Stimulated activated CD4-positive, alpha-beta T cell treated with anti-CD3 and anti-CD28 coated beads, Interleukin-15, amount 100 ng/mL, for 24 hours (primary cell): ENCODE measurements at regions not wholly inside any gene's neighbourhood (a gene's known extent, or its start where the extent isn't known, plus 50 kb on each side); places are given as distances from the start of the nearest gene placed in this dataset.
"Not testable (repeated sequence)": the region's sequence is repeated elsewhere in the genome, so short reads cannot be mapped to it uniquely, and the experiment has no call there.

Experiments
- DNase-seq: peaks from one replicate; pipeline ENCODE4 v3.0.0-alpha.2; 2020

DNA sequence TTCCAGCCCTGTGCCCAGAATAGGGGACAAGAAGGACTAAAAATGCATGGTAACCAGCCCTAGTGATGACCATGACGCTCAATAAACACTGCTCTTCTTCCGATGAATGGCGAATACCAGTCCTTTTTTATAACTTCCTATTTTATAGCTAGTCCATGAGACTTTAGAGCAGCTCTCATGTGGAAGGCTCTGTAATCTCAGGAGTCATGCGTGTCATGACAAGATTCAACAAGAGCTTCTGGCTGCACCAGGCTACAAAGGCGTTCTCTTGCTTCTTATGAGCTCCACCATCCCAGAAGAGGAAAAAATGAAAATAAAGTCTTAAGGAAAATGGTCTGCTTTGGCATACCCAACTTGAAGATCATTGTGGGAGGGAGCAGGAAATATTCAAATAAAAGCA is 141.0 kb downstream of the TMCO5A start:
- no peak for DNase-seq

DNA sequence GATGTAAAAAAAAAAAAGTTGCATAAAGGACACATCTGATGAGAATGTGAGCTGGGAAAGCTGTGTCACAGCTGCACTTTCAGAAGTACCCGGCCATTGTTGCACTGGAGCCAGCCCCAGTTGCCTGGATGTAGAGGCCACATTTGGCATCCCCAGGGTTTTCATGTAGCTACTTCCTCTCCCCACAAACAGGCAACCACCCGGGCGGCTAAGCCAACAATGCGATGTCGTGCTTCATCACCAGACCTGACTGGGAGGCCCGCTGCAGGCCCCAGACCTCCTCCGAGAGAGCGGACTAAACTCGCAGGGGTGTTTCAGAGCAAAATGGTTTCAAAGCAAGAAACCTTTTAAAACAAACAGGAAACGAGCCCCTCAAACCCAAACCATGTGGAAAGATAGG is 142.3 kb downstream of the TMCO5A start:
- DNase-seq = no peak

DNA sequence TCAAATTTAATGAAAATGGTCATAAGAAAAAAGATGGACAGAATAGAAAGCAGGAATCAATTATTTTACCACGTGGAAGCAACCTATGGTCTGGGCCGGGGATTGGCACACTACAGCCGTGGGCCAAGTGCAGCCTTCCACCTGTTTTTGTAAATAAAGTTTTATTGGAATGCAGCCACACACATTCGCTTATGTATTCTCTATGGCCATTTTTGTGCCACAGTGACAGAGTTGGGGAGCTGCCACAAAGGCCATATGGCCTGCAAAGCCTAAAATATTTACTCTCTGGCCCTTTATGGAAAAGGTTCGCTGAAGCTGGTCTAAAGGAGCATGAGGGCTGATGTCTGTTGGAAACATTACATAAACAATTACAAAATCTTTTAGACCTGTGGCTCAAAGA is 144.8 kb downstream of the TMCO5A start:
- no peak for DNase-seq

- DNase-seq = no peak
These were observed 146.3 kb downstream of the TMCO5A start for GRCh38 chr15:38080651-38081275.

- no peak for DNase-seq
These were observed 149.8 kb downstream of the TMCO5A start for GRCh38 chr15:38084289-38084688.

DNA sequence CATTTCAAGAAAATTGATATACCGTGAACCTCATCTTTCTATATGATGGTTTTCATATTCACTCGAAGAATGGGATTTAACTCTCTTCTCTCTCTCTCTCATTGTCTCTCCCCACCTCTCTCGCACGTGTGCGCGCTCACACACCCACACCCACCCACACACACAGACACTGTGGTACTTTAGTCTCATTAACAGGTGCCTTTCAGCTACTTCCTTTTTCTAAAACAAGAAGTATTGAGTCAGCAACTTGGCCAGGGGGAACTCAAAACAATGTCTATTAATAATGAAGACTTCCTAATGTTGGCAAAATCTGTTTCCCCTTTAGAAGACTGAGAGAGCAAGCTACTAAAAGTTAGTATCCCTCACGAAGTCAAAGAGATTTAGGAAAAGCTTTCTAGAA is 150.7 kb downstream of the TMCO5A start:
- no peak for DNase-seq

DNA sequence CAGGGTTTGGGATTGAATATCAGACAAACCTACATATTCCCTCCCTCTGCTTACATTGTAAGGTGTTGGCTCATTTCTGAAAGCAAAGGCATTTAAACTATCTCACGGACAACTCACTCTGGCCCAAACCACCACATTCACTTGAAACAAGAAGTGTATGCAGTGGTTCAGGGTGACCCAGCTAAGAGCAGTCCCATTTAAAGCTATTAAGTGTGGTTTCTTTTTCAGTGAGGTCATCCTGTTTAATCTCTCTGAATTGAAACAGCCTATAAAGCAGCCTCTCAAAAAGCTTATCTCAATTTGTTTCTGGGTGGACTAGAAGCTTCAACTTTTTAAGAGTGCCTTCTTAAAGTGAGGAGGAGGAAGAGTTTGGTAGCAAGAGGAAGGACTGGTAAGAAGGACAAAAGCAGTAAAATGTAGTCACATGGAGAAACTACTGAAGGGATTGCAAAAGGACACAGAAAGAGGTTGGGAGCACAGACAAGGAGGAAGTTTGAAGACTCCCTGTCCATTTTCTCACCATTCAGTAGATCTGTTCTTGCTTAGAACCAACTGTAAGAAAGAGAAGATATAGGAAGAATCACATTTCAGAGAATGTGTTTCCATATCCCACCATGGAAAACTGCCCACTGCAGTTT is 151.6 kb downstream of the TMCO5A start:
- no peak for DNase-seq

DNA sequence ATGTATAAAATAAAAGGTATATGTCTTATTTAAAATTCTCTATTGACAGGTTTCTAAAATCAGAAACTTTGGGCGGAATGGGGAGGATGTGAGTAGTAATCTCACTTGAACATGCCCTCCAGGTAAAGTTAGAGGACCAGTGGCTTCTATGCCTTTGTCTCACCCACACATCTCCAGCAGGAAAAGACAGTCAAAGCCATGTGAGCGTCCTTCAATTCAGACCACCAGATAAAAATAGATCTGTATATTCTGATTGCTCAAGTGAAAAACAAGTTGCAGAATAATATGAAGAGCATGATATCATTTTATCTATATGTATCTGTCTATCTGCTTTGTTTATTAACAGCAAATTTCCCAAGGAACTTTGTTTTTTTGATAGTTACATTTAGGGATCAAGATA is 152.2 kb downstream of the TMCO5A start:
- no peak for DNase-seq

DNA sequence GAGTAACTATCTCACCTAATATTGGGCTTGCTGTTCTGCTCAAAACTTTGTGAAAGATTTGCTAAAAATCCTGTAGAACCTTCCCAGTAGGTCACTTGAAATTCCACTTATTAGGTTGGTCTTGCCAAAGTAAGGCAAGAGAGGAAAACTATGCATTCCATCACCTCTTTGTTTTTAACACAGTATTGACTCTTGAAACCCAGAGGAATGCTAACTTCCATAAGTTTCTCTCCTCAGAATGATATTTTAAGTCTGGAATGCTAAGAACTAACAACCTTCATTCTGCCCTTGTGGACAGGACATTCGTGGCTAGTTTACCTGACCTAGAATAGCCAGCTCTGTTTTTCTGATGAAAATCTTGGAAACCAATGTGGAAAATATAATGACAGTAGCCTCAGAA is 154.5 kb downstream of the TMCO5A start:
- DNase-seq = no peak

- DNase-seq = no peak
These were observed 155.8 kb downstream of the TMCO5A start for GRCh38 chr15:38090223-38090622.

GRCh38 chr15:38090678-38091077 is 156.2 kb downstream of the TMCO5A start:
- no peak for DNase-seq

GRCh38 chr15:38091078-38091645 is 156.7 kb downstream of the TMCO5A start:
- no peak for DNase-seq

DNA sequence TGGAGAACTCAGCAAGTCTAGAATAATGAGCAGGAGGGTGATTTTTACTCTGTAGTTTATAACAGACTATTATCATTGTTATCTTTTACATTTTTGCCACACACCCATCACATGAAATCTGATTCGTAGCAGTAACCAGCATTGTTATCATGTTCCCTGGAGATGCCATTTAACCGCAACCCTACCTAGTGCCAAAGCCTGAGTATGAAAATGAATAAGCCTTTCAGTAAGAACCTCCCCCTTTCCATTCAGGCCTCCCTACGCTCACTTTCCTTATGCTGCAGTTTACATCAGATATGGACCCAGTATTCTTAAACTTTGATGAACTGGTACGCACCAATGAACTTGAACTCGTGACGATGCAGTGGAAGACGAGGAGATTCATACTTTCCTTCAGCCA is 158.7 kb upstream of the SPRED1 start:
- DNase-seq = no peak

DNA sequence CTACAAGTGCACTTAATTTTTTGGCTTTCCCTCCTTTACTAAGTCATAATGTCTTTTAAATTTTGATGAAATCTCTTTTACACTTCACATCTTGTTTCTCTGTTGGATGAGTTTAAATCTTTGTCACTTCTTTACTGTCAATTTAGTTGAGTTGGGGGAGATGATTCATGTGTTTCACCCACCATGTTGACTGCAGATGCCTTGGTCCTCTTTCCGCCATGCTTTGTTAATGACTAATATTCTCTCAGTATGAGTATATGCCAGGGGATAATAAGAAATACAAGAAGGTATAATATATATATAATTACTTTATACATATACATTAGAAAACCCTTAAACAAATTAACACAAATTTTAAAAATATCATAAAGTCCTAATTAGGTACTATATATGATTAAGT is 149.7 kb upstream of the SPRED1 start:
- no peak for DNase-seq

DNA sequence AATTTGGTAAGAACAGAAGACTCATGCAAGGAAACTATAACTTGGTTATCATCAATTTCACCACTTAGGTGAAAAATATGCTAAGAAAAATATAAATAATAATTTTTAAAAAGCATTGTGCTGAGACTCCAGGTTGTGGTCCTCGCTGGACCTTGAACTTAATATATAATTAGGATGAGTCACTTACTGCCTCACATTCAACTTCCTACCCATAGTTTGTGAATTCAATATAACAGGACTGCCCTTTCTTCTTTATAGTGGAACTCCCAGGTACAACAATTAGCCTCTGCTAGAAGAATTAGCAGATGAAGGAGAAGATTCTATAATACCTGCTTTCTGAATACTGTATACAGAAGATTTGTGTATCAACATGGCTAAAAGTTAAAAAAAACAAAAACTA is 149.1 kb upstream of the SPRED1 start:
- no peak for DNase-seq

DNA sequence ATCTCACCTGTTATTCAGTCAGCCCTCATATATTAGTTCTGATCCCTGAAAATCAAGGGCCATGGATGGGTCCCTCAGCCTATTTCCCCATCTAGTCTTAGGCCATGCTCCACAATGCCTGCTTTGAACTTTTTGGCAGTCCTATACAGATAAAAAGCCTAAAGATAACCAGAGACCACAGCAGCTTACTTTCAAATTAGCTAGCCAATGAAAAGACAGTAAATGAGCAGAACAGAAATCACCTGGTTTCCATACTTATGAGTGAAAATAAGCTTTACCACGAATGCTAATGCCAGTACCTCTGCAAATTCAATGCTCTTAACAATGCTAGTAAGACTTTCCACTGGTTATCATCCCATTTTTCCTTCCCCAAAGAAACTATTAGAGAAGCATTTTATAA is 141.6 kb upstream of the SPRED1 start:
- no peak for DNase-seq

DNA sequence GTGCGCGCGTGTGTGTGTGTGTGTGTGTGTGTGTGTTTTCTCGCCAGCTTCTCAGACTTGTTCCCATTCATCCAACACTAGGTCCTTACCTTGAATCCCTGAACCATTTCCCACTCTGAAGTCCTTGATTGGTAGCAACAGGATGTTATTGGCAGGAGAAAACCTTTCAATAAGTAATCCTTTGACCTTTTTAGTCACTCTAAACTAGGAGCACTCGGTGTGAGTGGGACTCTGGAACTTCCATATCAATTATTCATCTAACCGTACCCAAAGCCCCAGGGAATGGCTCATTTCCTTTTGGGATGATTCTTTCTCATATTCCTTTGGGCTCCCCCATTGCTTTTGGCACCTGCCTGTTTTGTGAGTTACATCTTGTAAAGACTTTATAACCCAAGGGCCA is 140.2 kb upstream of the SPRED1 start:
- no peak for DNase-seq

- DNase-seq = no peak
These were observed 137.5 kb upstream of the SPRED1 start for GRCh38 chr15:38115121-38115520.

DNA sequence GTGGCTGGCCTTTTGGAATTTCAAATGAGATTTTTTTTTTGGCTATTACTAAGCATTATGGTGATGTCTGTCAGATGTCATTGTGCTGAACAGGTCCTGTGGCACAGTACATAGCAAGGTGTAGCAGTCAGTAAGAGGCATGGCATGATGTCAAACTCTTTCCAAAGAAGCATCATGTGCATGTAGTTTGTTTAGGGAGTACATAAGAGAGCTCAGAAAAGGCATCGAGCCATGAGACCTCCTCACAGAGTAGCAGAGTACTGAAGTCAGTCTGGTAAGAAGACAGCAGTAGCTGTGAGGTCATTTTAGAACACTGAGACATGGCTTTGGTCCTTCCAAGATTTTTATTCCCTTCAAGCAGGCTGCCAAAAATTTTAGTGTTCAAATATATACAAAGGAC is 134.9 kb upstream of the SPRED1 start:
- no peak for DNase-seq

DNA sequence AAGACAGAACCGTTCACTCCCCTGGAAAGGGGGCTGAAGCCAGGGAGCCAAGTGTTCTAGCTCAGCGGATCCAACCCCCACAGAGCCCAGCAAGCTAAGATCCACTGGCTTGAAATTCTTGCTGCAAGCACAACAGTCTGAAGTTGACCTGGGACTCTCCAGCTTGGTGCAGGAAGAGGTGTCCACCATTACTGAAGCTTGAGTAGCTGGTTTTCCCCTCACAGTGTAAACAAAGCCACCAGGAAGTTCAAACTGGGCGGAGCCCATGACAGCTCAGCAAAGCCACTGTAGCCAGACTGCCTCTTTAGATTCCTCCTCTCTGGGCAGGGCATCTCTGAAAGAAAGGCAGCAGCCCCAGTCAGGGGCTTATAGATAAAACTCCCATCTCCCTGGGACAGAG is 132.8 kb upstream of the SPRED1 start:
- not testable (repeated sequence) for DNase-seq

- DNase-seq = no peak
These were observed 125.3 kb upstream of the SPRED1 start for GRCh38 chr15:38127306-38127771.

DNA sequence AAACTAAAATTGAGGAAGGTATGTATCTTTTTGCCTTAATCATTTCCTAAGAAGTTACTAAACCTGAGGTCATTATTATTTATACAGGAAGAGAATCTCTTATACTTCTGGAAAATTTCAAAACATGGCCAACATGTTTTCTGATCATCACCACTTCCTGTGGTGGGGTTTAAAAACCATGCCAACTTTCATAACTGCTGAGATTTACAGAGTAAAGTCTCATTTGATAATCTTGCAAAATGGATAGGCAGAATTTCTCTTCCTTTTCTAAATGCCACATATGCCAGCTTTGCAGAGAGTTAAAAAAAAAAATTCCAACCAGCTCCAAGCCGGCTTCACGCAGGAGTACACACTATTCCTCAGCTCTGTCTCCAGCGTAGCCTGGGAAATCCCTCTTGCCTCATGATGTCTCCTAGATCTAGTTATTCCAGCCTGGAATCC is 124.3 kb upstream of the SPRED1 start:
- no peak for DNase-seq

GRCh38 chr15:38128921-38129320 is 123.7 kb upstream of the SPRED1 start:
- no peak for DNase-seq

DNA sequence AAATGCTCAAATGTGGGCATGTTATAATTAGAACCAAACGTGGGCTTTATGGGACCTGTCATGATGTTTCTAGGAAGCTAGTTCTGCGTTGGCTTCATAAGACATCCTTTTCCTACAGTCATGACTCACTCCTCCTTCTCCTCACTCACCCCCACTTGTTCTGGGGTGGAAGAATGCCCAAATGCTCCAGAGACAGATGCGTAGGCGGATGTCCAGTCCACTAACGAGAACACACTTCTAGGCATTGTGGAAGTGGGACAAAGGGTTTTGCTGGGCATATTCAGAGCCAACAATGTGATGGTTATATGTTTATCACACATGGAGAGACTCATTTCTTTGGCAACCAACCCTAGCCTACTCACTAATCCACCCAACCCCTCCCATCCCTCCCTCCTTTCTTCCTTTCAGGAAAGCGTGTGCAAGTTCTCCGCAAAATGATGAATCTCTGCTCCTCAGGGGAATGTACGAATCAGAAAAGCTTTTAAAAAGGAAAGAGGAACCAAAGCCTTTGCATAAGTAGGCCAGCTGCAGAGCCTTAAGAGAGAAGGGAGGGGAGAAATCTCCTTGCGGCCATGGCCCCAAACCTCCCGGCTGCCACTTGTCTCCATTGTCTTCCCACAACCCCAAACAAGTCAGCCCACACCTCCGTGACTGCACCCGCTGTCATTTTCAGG is 123.0 kb upstream of the SPRED1 start:
- DNase-seq = peak; percentile 19
